Ammon's horn (tissue), 1 donor: ENCODE measurements at regions not wholly inside any gene's neighbourhood (a gene's known extent, or its start where the extent isn't known, plus 50 kb on each side); places are given as distances from the start of the nearest gene placed in this dataset.
"Not testable (repeated sequence)": the region's sequence is repeated elsewhere in the genome, so short reads cannot be mapped to it uniquely, and the experiment has no call there.

Source experiments
- DNase-seq: peaks from one replicate; pipeline ENCODE4 v3.0.0-alpha.2; 2016; ENCODE audit warnings: low spot score

GRCh38 chr12:131414155-131414922, 296.6 kb upstream of the SFSWAP start:
- DNase-seq: not testable (repeated sequence)

- no peak for DNase-seq
Observed at GRCh38 chr12:131415781-131416180, 295.1 kb upstream of the SFSWAP start.

GRCh38 chr12:131418121-131418520, 292.8 kb upstream of the SFSWAP start:
- no peak for DNase-seq

- no peak for DNase-seq
Observed at GRCh38 chr12:131418884-131419283, 292.0 kb upstream of the SFSWAP start.

- no peak for DNase-seq
Observed at GRCh38 chr12:131420867-131421447, 289.9 kb upstream of the SFSWAP start.

- no peak for DNase-seq
Observed at GRCh38 chr12:131421509-131422186, 289.2 kb upstream of the SFSWAP start.

GRCh38 chr12:131422187-131422520, 288.7 kb upstream of the SFSWAP start:
- no peak for DNase-seq

- no peak for DNase-seq
Observed at GRCh38 chr12:131422744-131423143, 288.1 kb upstream of the SFSWAP start.

GRCh38 chr12:131424270-131424669, 286.6 kb upstream of the SFSWAP start:
- no peak for DNase-seq

- DNase-seq: no peak
Observed at GRCh38 chr12:131425112-131426075, 285.5 kb upstream of the SFSWAP start.

- no peak for DNase-seq
Observed at GRCh38 chr12:131428091-131428685, 282.7 kb upstream of the SFSWAP start.

GRCh38 chr12:131429221-131429620, 281.7 kb upstream of the SFSWAP start:
- DNase-seq: not testable (repeated sequence)

- DNase-seq: not testable (repeated sequence)
Observed at GRCh38 chr12:131429697-131430096, 281.2 kb upstream of the SFSWAP start.

GRCh38 chr12:131430158-131430742, 280.6 kb upstream of the SFSWAP start:
- DNase-seq: no peak

GRCh38 chr12:131431126-131431655, 279.7 kb upstream of the SFSWAP start:
- not testable (repeated sequence) for DNase-seq

- DNase-seq: no peak
Observed at GRCh38 chr12:131432532-131433260, 278.2 kb upstream of the SFSWAP start.

GRCh38 chr12:131434208-131435125, 276.4 kb upstream of the SFSWAP start:
- no peak for DNase-seq

- DNase-seq: no peak
Observed at GRCh38 chr12:131436922-131437705, 273.8 kb upstream of the SFSWAP start.
